Astrocyte (in vitro differentiated cells and primary cell): ENCODE measurements at regions not wholly inside any gene's neighbourhood (a gene's known extent, or its start where the extent isn't known, plus 50 kb on each side); places are given as distances from the start of the nearest gene placed in this dataset.
"Not testable (repeated sequence)": the region's sequence is repeated elsewhere in the genome, so short reads cannot be mapped to it uniquely, and the experiment has no call there.

Experiments used
- DNase-seq: peaks from one replicate; pipeline ENCODE4 v3.0.0-alpha.2; 2010; ENCODE audit warnings: low read depth
- FAIRE-seq: peaks from 2 replicates; lab custom pipeline; 2011; peaks lifted over from hg19 to GRCh38; lab: Jason Lieb, UNC
- H2AFZ ChIP-seq: 2 replicates; pipeline ENCODE4 v1.6.0; 2012; ENCODE audit warnings: low read depth, low read length, inconsistent platforms
- H3K27ac ChIP-seq: 2 replicates; pipeline ENCODE4 v1.5.1; 2011; ENCODE audit warnings: low read depth, low read length, inconsistent platforms
- H3K27me3 ChIP-seq: 2 replicates; pipeline ENCODE4 v1.6.0; 2011; ENCODE audit warnings: low read length, inconsistent platforms; ENCODE audit not compliant: insufficient read depth
- H3K36me3 ChIP-seq: 2 replicates; pipeline ENCODE4 v1.5.1; 2011; ENCODE audit warnings: low read length, inconsistent platforms; ENCODE audit not compliant: insufficient read depth
- H3K4me1 ChIP-seq: 2 replicates; pipeline ENCODE4 v1.5.1; 2011; ENCODE audit warnings: low read length, inconsistent platforms; ENCODE audit not compliant: insufficient read depth
- H3K4me2 ChIP-seq: 2 replicates; pipeline ENCODE4 v1.6.0; 2012; ENCODE audit warnings: low read length, inconsistent platforms
- H3K4me3 ChIP-seq: 2 replicates; pipeline ENCODE4 v1.5.1; 2011; ENCODE audit warnings: low read depth, mild to moderate bottlenecking, low read length, inconsistent platforms; ENCODE audit not compliant: insufficient read depth
- H3K79me2 ChIP-seq: 2 replicates; pipeline ENCODE4 v1.6.0; 2012; ENCODE audit warnings: mild to moderate bottlenecking, low read length, inconsistent platforms; ENCODE audit not compliant: insufficient read depth
- H3K9ac ChIP-seq: 2 replicates; pipeline ENCODE4 v1.6.0; 2012; ENCODE audit warnings: mild to moderate bottlenecking, low read length, inconsistent platforms
- H3K9me3 ChIP-seq: 2 replicates; pipeline ENCODE4 v1.5.1; 2012; ENCODE audit warnings: low read depth, mild to moderate bottlenecking, low read length, inconsistent platforms; ENCODE audit not compliant: insufficient read depth
- H4K20me1 ChIP-seq: 2 replicates; pipeline ENCODE4 v1.6.0; 2012; ENCODE audit warnings: low read length, inconsistent platforms; ENCODE audit not compliant: insufficient read depth
- H3K27ac Mint-ChIP-seq: one replicate; pipeline ENCODE4 v1.8.0; 2021; ENCODE audit warnings: mild to moderate bottlenecking, mixed read lengths; ENCODE audit not compliant: unreplicated experiment
- H3K27me3 Mint-ChIP-seq: one replicate; pipeline ENCODE4 v1.8.0; 2021; ENCODE audit warnings: low read depth, mixed read lengths; ENCODE audit not compliant: unreplicated experiment
- H3K36me3 Mint-ChIP-seq: one replicate; pipeline ENCODE4 v1.8.0; 2021; ENCODE audit warnings: low read depth, mixed read lengths; ENCODE audit not compliant: unreplicated experiment
- H3K4me1 Mint-ChIP-seq: one replicate; pipeline ENCODE4 v1.8.0; 2021; ENCODE audit warnings: low read depth, mixed read lengths; ENCODE audit not compliant: unreplicated experiment
- H3K4me3 Mint-ChIP-seq: one replicate; pipeline ENCODE4 v1.8.0; 2021; ENCODE audit warnings: mild to moderate bottlenecking, moderate library complexity, mixed read lengths; ENCODE audit not compliant: unreplicated experiment
- H3K9me3 Mint-ChIP-seq: one replicate; pipeline ENCODE4 v1.8.0; 2021; ENCODE audit warnings: mild to moderate bottlenecking, mixed read lengths; ENCODE audit not compliant: unreplicated experiment
- TF ChIP-seq, protein P1 (sequence below): IDR thresholded peaks from 2 replicates; pipeline ENCODE4 v1.5.1; 2011; ENCODE audit warnings: low read depth, mild to moderate bottlenecking, inconsistent platforms, low read length, moderate library complexity; ENCODE audit not compliant: insufficient read depth

DNA sequence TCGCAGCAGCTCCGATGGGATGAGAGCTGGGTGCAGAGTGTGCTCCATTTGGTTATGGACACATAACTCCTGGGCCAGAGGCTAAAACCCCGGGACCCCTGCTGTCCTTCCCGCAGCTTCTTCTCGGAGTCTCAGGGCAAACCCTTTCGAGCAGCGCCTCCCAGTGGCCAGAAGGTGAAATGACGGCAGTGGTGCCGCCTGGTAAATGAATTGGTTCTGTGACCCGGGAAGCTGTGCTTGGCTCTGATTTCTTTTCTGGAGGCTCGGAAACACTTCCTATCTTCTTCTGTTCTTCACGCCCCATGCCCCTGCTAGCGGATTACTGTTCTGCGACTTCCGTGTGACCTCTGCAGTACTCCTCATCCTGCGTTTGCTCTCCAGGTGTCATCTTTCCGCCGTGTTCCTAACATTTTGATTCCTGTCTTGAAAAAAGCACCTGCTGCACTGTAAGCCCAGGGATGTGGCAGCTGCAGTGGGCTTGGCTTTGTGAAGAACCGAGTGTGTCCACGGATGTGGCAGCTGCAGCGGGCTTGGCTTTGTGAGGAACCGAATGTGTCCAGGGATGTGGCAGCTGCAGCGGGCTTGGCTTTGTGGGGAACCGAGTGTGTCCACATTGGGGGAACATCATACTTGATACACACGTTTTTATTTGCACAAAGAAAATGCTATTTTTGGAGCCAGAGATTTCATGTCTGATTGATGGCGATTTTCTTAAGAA, 118.0 kb upstream of the ALDH3B2 start:
- FAIRE-seq: not testable (repeated sequence)

DNA sequence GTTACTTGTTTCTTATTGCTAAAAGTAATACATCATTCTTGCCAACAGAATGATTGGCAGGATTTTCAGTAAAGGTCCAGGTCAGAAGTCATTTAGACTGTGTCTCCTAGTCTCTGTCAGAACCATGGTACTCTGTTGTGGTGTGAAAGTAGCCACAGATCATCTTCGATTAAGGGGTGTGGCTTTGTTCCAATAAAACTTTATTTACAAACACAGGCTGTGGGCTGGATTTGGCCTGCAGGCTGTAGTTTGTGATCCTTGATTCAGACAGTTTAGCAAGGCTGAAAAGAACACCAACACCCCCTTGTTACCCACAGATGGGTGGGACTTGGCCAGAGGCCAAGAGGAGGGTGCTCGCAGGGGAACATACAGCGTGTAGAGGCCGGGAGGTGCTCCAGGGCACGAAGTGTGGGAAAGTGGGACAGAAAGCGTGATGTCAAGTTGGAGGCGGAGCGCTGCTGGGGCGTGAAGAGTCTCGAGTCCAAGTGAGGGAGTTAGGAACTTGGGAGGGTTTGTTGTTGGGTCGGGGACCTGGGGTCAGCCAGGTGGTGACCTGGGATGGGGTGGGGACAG, 117.3 kb upstream of the ALDH3B2 start:
- H3K4me2 ChIP-seq, H3K79me2 ChIP-seq, FAIRE-seq, H3K9me3 Mint-ChIP-seq, H3K9ac ChIP-seq, H3K36me3 Mint-ChIP-seq, H2AFZ ChIP-seq, DNase-seq, H3K36me3 ChIP-seq, H3K4me3 Mint-ChIP-seq, H3K27me3 ChIP-seq, H3K4me1 ChIP-seq, H3K4me1 Mint-ChIP-seq, H4K20me1 ChIP-seq, H3K27ac ChIP-seq, H3K27me3 Mint-ChIP-seq, H3K27ac Mint-ChIP-seq, H3K4me3 ChIP-seq, H3K9me3 ChIP-seq: not testable (repeated sequence)

More for the DNA sequence above, 118.0 kb upstream of the ALDH3B2 start:
- not testable (repeated sequence) for H2AFZ ChIP-seq, H3K4me3 ChIP-seq, H3K27ac ChIP-seq, H3K9ac ChIP-seq, H3K9me3 Mint-ChIP-seq, H3K27ac Mint-ChIP-seq, H3K79me2 ChIP-seq, H3K4me1 Mint-ChIP-seq, H3K36me3 Mint-ChIP-seq, H3K27me3 ChIP-seq, H3K36me3 ChIP-seq, H4K20me1 ChIP-seq, H3K27me3 Mint-ChIP-seq, H3K4me2 ChIP-seq, H3K4me3 Mint-ChIP-seq, H3K4me1 ChIP-seq, H3K9me3 ChIP-seq
- peak; percentile 12 for DNase-seq
- TF ChIP-seq, protein P1, sequence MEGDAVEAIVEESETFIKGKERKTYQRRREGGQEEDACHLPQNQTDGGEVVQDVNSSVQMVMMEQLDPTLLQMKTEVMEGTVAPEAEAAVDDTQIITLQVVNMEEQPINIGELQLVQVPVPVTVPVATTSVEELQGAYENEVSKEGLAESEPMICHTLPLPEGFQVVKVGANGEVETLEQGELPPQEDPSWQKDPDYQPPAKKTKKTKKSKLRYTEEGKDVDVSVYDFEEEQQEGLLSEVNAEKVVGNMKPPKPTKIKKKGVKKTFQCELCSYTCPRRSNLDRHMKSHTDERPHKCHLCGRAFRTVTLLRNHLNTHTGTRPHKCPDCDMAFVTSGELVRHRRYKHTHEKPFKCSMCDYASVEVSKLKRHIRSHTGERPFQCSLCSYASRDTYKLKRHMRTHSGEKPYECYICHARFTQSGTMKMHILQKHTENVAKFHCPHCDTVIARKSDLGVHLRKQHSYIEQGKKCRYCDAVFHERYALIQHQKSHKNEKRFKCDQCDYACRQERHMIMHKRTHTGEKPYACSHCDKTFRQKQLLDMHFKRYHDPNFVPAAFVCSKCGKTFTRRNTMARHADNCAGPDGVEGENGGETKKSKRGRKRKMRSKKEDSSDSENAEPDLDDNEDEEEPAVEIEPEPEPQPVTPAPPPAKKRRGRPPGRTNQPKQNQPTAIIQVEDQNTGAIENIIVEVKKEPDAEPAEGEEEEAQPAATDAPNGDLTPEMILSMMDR: peak; percentile 41

DNA sequence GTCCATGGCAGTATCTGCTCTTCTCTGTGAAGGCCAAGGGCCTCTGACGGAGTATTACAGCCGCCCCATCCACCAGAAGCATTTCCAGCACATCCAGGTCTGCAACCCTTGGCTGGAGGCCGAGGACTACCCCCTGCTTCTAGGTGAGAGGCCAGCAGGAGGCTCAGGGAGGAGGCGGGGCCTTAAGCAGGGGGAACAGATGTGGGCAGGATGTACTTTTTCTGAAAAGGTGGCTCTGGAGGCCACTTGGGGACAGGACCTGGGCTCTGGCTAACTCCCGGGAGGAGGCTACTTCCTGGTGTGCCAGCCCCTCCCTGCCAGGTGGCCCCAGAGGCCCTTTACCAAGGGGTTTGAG, 113.9 kb upstream of the ALDH3B2 start:
- not testable (repeated sequence) for H3K4me3 ChIP-seq, H4K20me1 ChIP-seq, H3K4me1 Mint-ChIP-seq, H3K79me2 ChIP-seq, H3K27me3 ChIP-seq, H2AFZ ChIP-seq, H3K9me3 Mint-ChIP-seq, H3K9me3 ChIP-seq, H3K4me3 Mint-ChIP-seq, H3K4me1 ChIP-seq, H3K9ac ChIP-seq, H3K36me3 ChIP-seq, H3K36me3 Mint-ChIP-seq, DNase-seq, FAIRE-seq, H3K4me2 ChIP-seq, H3K27ac Mint-ChIP-seq, H3K27me3 Mint-ChIP-seq, H3K27ac ChIP-seq

DNA sequence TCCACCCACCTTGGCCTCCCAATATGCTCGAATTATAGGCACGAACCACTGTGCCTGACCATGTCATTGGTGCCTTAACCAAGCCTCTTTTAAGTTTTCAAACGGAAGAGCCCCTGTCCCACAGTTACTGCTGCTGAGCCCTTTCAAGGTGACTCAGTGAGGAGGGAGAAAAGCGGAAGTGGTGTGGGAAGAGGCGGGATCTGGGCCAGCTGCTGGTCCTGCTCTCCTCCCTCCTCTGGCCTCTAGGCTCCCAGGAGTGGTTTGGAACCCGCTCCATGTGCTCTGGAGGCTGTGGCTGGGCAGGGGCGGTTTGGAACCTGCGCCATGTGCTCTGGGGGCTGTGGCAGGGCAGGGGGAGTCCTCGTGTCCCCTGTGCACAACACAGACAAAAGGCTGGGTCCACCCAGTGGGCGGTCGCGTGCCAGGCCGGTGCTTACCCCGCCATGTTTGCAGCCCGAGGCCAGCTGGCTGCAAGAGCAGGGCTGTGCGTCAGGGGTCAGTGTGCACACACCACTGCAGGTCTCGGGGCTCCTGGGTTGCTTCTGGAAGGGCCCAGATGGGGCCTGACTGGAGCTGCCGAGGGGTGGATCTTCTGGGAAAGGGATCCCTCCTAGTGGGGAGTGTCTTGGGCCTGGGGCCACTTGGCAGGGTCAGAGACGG, 113.4 kb upstream of the ALDH3B2 start:
- not testable (repeated sequence) for H3K27me3 Mint-ChIP-seq, H4K20me1 ChIP-seq, H3K27ac Mint-ChIP-seq, H3K79me2 ChIP-seq, H2AFZ ChIP-seq, FAIRE-seq, H3K27ac ChIP-seq, H3K27me3 ChIP-seq, H3K4me2 ChIP-seq, H3K9me3 Mint-ChIP-seq, H3K9ac ChIP-seq, H3K4me3 ChIP-seq, H3K4me3 Mint-ChIP-seq, H3K36me3 Mint-ChIP-seq, H3K4me1 Mint-ChIP-seq, H3K36me3 ChIP-seq, H3K9me3 ChIP-seq, H3K4me1 ChIP-seq, DNase-seq

DNA sequence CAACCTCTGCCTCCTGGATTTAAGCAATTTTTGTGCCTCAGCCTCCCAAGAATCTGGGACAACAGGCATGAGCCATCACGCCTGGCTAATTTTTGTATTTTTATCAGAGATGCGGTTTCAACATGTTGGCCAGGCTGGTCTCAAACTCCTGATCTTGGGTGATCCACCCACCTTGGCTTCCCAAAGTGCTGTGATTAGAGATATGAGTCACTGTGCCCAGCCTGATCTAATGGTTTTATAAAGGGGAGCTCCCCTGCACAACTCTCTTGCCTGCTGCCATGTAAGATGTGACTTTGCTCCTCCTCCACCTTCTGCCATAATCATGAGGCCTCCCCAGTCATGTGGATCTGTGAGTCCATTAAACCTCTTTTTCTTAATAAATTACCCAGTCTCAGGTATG, 107.5 kb upstream of the ALDH3B2 start:
- not testable (repeated sequence) for H3K9me3 ChIP-seq, FAIRE-seq, H3K4me3 Mint-ChIP-seq, H3K9me3 Mint-ChIP-seq, H3K4me3 ChIP-seq, H3K4me1 Mint-ChIP-seq, H3K36me3 ChIP-seq, H3K4me2 ChIP-seq, H3K4me1 ChIP-seq, H2AFZ ChIP-seq, H3K27ac ChIP-seq, H3K36me3 Mint-ChIP-seq, H3K9ac ChIP-seq, H3K27me3 ChIP-seq, H3K27ac Mint-ChIP-seq, DNase-seq, H4K20me1 ChIP-seq, H3K79me2 ChIP-seq
- peaks cover 22% of the 10 kb centered on the region for H3K27me3 Mint-ChIP-seq
